D721Med (cell line): ENCODE measurements at regions not wholly inside any gene's neighbourhood (a gene's known extent, or its start where the extent isn't known, plus 50 kb on each side); places are given as distances from the start of the nearest gene placed in this dataset.

Experiments
- DNase-seq: peaks from one replicate; pipeline ENCODE4 v3.0.0; 2011; ENCODE audit warnings: low spot score; ENCODE audit not compliant: insufficient read length
- FAIRE-seq: peaks from 2 replicates; lab custom pipeline; 2011; peaks lifted over from hg19 to GRCh38; lab: Jason Lieb, UNC
- TF ChIP-seq, protein P1 (sequence below): IDR thresholded peaks from 2 replicates; pipeline ENCODE4 v1.5.1; 2012; ENCODE audit warnings: mild to moderate bottlenecking, control low read depth; ENCODE audit not compliant: insufficient read depth; ENCODE audit errors: missing control alignments

DNA sequence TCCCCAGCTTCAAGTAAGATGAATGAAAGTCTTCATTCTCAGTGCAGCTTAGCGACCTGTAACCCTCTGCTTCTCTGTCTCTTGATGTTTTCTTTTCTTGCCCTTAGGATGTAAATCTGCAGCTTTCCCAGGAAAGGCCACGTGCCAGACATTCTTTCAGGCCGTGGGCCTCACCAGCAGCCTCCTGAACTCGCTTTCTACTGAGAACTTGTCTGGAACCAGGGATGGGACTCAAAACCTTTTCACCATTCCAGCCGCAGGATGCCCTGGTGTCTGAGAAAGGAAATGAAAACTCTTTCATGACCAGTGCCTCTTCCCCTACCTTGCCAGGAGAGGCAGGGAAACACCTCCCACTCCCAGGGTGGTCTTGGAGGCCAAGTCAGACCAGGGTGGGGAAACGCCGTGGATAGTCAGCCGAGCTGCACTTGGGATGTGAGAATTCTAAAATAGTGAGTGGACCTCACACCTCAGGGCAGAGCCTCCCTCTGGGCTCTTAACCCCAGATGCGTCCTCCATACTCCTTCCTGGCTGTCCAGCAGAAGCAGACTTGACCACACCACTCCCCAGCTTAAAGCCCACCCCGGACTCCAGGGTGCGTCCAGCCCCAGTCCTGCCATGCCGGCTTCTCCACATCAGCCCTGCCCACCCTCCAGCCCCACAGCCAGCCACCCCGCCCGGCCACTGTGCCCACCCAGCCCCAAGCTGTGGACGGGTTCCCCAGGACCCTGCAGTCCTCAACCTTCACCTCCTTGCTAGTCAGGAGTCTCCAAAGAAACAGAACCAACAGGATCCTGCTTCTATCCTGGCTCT, 115.5 kb downstream of the TWIST2 start:
- TF ChIP-seq, protein P1, sequence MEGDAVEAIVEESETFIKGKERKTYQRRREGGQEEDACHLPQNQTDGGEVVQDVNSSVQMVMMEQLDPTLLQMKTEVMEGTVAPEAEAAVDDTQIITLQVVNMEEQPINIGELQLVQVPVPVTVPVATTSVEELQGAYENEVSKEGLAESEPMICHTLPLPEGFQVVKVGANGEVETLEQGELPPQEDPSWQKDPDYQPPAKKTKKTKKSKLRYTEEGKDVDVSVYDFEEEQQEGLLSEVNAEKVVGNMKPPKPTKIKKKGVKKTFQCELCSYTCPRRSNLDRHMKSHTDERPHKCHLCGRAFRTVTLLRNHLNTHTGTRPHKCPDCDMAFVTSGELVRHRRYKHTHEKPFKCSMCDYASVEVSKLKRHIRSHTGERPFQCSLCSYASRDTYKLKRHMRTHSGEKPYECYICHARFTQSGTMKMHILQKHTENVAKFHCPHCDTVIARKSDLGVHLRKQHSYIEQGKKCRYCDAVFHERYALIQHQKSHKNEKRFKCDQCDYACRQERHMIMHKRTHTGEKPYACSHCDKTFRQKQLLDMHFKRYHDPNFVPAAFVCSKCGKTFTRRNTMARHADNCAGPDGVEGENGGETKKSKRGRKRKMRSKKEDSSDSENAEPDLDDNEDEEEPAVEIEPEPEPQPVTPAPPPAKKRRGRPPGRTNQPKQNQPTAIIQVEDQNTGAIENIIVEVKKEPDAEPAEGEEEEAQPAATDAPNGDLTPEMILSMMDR: no peak
- DNase-seq: no peak
- FAIRE-seq: no peak

- TF ChIP-seq, protein P1: no peak
- DNase-seq: no peak
- FAIRE-seq: no peak
Measured at GRCh38 chr2:238963971-238964328, 116.1 kb downstream of the TWIST2 start.

- no peak for FAIRE-seq
- TF ChIP-seq, protein P1: no peak
- no peak for DNase-seq
Measured at GRCh38 chr2:238964544-238965067, 116.7 kb downstream of the TWIST2 start.

- FAIRE-seq (no peak), DNase-seq (no peak)
- TF ChIP-seq, protein P1: no peak
Measured at GRCh38 chr2:238965371-238966071, 117.6 kb downstream of the TWIST2 start.

DNA sequence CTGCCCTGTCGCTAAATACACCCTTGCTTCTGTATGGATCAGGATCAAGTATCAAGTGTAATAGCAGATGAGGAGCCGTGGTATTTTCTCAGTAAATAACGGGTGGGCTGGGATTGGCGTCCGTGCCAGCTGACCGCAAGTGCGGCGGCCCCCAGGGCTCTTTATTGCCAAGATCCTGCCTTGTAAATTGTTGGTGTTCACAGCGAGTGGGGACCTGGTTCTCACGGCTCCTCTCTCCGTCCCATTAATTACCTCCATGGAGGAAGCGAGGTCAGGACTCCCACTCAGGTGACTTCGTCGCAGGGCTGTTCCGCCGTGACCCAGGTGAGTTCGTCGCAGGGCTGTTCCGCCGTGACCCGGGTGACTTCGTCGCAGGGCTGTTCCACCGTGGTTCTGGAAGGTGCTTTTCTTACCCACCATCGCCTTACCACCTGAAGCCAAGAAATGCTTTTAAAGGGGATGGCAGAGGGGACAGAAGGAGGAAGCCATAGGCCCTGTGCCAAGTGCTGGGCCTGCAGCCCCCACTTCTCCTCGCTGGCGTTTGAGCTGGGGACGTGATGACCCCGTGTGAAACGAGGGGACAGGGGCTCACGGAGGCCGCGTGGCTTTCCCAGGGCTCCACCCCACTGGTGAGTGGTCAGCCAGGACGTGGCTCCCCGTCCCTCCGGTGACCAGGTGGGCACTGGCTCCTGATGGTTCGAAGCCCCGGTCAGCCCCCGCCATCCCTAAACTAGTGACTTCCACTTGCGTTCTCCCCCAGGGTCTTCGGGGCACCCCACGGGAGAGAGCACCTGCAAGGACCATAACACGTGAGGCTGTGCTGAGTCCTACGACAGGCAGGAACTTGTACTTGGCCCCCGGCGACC, 118.4 kb downstream of the TWIST2 start:
- TF ChIP-seq, protein P1: no peak
- no peak for FAIRE-seq
- no peak for DNase-seq

DNA sequence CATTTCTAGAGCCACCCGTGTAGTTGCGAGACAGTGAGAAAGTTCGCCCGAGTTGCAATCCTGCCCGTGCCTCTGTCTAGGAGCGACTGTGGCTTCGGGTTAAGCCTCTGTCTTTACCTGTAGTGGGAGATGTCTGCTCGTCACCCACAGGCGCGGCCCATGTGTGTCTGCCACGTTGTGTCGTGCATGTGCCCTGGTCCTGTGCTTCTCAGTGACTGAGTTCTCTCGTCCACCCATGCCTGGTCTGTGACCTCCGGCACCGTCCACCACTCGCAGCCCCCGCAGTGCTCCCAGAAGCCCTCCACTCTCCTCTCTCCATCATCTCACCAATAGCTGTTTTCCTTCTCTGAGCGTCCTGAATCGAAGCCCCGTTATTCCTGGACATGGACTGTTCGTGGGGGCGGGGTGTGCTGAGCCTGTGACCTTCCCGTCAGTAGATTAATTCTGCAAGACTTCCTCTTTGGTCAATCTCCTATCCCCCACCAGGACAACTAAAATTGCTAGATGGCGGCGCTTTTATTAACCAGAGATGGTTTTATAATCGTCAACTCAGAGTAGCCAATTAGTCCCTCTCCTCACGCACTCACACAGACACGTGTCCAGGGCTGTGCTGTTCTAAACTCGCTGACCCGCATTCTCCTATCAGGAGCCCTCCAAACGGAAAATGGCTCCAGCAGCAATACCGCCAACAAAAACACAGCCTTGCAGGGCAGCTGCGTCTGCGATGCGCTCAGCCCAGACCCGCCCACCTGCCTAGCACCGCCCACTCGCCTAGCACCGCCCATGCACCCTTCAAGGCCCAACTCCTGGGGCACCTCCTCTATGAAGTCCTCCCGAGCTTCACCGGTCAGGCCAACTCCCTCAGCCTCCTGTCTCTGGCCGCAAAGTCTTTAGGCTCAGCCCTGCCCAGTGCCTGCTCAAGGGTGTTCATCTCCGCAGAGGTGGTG, 119.4 kb downstream of the TWIST2 start:
- DNase-seq (no peak), FAIRE-seq (no peak)
- TF ChIP-seq, protein P1: no peak
